Hepatocyte (in vitro differentiated cells): ENCODE measurements at regions not wholly inside any gene's neighbourhood (a gene's known extent, or its start where the extent isn't known, plus 50 kb on each side); places are given as distances from the start of the nearest gene placed in this dataset.

ENCODE experiments used
- CTCF ChIP-seq: fragments of 200-600 bp; sonication (generic); IDR thresholded peaks from 2 replicates; pipeline ENCODE4 v1.5.1; 2016; ENCODE audit warnings: antibody characterized with exemption, mild to moderate bottlenecking; ENCODE audit not compliant: poor library complexity
- EZH2 ChIP-seq: fragments of 200-600 bp; sonication (generic); IDR thresholded peaks from 2 replicates; pipeline ENCODE4 v1.6.1; 2016; ENCODE audit warnings: antibody characterized with exemption, mild to moderate bottlenecking, borderline replicate concordance

- no peak for TF ChIP-seq EZH2
- no peak for TF ChIP-seq CTCF
Observed at GRCh38 chr3:101151286-101151913, 158.2 kb upstream of the ABI3BP start.
